H9 (cell line): ENCODE measurements at regions not wholly inside any gene's neighbourhood (a gene's known extent, or its start where the extent isn't known, plus 50 kb on each side); places are given as distances from the start of the nearest gene placed in this dataset.

Source experiments
- DNase-seq: peaks from one replicate; pipeline ENCODE4 v3.0.0-alpha.2; 2017
- H2AFZ ChIP-seq: one replicate; pipeline ENCODE4 v1.6.1; 2013; ENCODE audit warnings: mild to moderate bottlenecking, low read length, control low read depth, moderate library complexity
- H2AK5ac ChIP-seq: 2 replicates; pipeline ENCODE4 v1.6.1; 2013; ENCODE audit warnings: low read length, control low read depth, mixed read lengths; ENCODE audit not compliant: insufficient read length
- H2BK120ac ChIP-seq: one replicate; pipeline ENCODE4 v1.6.1; 2013; ENCODE audit warnings: low read depth, mild to moderate bottlenecking, low read length, control low read depth, inconsistent platforms; ENCODE audit not compliant: poor library complexity, severe bottlenecking
- H2BK12ac ChIP-seq: 2 replicates; pipeline ENCODE4 v1.6.1; 2013; ENCODE audit warnings: low read length, control low read depth, mixed read lengths, low read depth; ENCODE audit not compliant: insufficient read length
- H2BK15ac ChIP-seq: 2 replicates; pipeline ENCODE4 v1.6.1; 2013; ENCODE audit warnings: low read depth, low read length, control low read depth
- H2BK20ac ChIP-seq: one replicate; pipeline ENCODE4 v1.6.1; 2013; ENCODE audit warnings: low read depth, mild to moderate bottlenecking, low read length, control low read depth, inconsistent platforms; ENCODE audit not compliant: poor library complexity, severe bottlenecking
- H2BK5ac ChIP-seq: 2 replicates; pipeline ENCODE4 v1.6.1; 2013; ENCODE audit warnings: low read length, control low read depth, mixed read lengths; ENCODE audit not compliant: insufficient read length
- H3K14ac ChIP-seq: 2 replicates; pipeline ENCODE4 v1.6.1; 2013; ENCODE audit warnings: low read length, control low read depth; ENCODE audit not compliant: insufficient read depth
- H3K18ac ChIP-seq: 2 replicates; pipeline ENCODE4 v1.6.1; 2013; ENCODE audit warnings: low read depth, mild to moderate bottlenecking, mixed read lengths, low read length, control low read depth; ENCODE audit not compliant: insufficient read length
- H3K23ac ChIP-seq: 2 replicates; pipeline ENCODE4 v1.6.1; 2013; ENCODE audit warnings: low read length, control low read depth, mixed read lengths, low read depth; ENCODE audit not compliant: insufficient read length
- H3K23me2 ChIP-seq: 2 replicates; pipeline ENCODE4 v1.6.1; 2013; ENCODE audit warnings: low read depth, mild to moderate bottlenecking, mixed read lengths, low read length, control low read depth; ENCODE audit not compliant: insufficient read length, poor library complexity, severe bottlenecking
- H3K27ac ChIP-seq: 2 replicates; pipeline ENCODE4 v1.5.1; 2013; ENCODE audit warnings: low read length, control low read depth, mixed read lengths, low read depth; ENCODE audit not compliant: insufficient read length
- H3K27me3 ChIP-seq: 2 replicates; pipeline ENCODE4 v1.6.1; 2013; ENCODE audit warnings: low read length, control low read depth, inconsistent platforms; ENCODE audit not compliant: insufficient read depth
- H3K4ac ChIP-seq: 2 replicates; pipeline ENCODE4 v1.6.1; 2013; ENCODE audit warnings: low read depth, mild to moderate bottlenecking, control low read depth, inconsistent platforms, low read length, moderate library complexity
- H3K4me1 ChIP-seq: 2 replicates; pipeline ENCODE4 v1.6.1; 2013; ENCODE audit warnings: low read length, control low read depth, inconsistent platforms; ENCODE audit not compliant: insufficient read depth
- H3K4me2 ChIP-seq: 2 replicates; pipeline ENCODE4 v1.6.1; 2013; ENCODE audit warnings: low read length, control low read depth, mixed read lengths; ENCODE audit not compliant: insufficient read length, insufficient read depth
- H3K56ac ChIP-seq: 2 replicates; pipeline ENCODE4 v1.6.1; 2013; ENCODE audit warnings: low read depth, mild to moderate bottlenecking, mixed read lengths, low read length, control low read depth; ENCODE audit not compliant: insufficient read length
- H3K79me1 ChIP-seq: 2 replicates; pipeline ENCODE4 v1.6.1; 2013; ENCODE audit warnings: low read depth, mild to moderate bottlenecking, moderate library complexity, low read length, control low read depth, inconsistent platforms; ENCODE audit not compliant: insufficient read depth, poor library complexity, severe bottlenecking
- H3K79me2 ChIP-seq: 2 replicates; pipeline ENCODE4 v1.6.1; 2013; ENCODE audit warnings: low read length, control low read depth, inconsistent platforms; ENCODE audit not compliant: insufficient read depth
- H3K9ac ChIP-seq: 2 replicates; pipeline ENCODE4 v1.6.1; 2013; ENCODE audit warnings: low read length, control low read depth, mixed read lengths; ENCODE audit not compliant: insufficient read length; ENCODE audit errors: extremely low read depth
- H3K9me3 ChIP-seq: one replicate; pipeline ENCODE4 v1.6.1; 2013; ENCODE audit warnings: low read depth, low read length, inconsistent platforms; ENCODE audit not compliant: control insufficient read depth
- H3T11ph ChIP-seq: one replicate; pipeline ENCODE4 v1.6.1; 2013; ENCODE audit warnings: mild to moderate bottlenecking, low read length, control low read depth, inconsistent platforms
- H4K20me1 ChIP-seq: one replicate; pipeline ENCODE4 v1.6.1; 2013; ENCODE audit not compliant: control insufficient read depth, insufficient read length, insufficient read depth
- H4K5ac ChIP-seq: 2 replicates; pipeline ENCODE4 v1.6.1; 2013; ENCODE audit warnings: low read depth, mild to moderate bottlenecking, mixed read lengths, low read length, control low read depth; ENCODE audit not compliant: insufficient read length
- H4K8ac ChIP-seq: replicated peaks from 2 replicates; pipeline ENCODE4 v1.6.1; 2013; ENCODE audit warnings: low read length, control low read depth, mixed read lengths, low read depth; ENCODE audit not compliant: insufficient read length
- H4K91ac ChIP-seq: 2 replicates; pipeline ENCODE4 v1.6.1; 2013; ENCODE audit warnings: low read depth, mild to moderate bottlenecking, moderate library complexity, mixed read lengths, low read length, control low read depth; ENCODE audit not compliant: insufficient read length
- H3K27ac Mint-ChIP-seq, 3 experiments: 2 replicates in 2 of 3; 3 replicates in 1 of 3; pipeline ENCODE4 v1.8.0; 2020 to 2021; ENCODE audit warnings: mixed read lengths in 3 of 3, mild to moderate bottlenecking in 1 of 3, moderate library complexity in 1 of 3
- H3K27me3 Mint-ChIP-seq: 2 replicates; pipeline ENCODE4 v1.8.0; 2021; ENCODE audit warnings: low read depth, mild to moderate bottlenecking, moderate library complexity, mixed read lengths
- H3K36me3 Mint-ChIP-seq, 3 experiments: 2 replicates in 2 of 3; 3 replicates in 1 of 3; pipeline ENCODE4 v1.8.0; 2020 to 2021; ENCODE audit warnings: low read depth in 3 of 3, mixed read lengths in 3 of 3; ENCODE audit not compliant: insufficient read depth in 1 of 3
- H3K4me1 Mint-ChIP-seq, 2 experiments: 2 replicates each; pipeline ENCODE4 v1.8.0; 2020; ENCODE audit warnings: mixed read lengths in 2 of 2
- H3K4me3 Mint-ChIP-seq, 2 experiments: 2 replicates in 1 of 2; 3 replicates in 1 of 2; pipeline ENCODE4 v1.8.0; 2020 to 2021; ENCODE audit warnings: mild to moderate bottlenecking in 2 of 2, mixed read lengths in 2 of 2, moderate library complexity in 1 of 2
- H3K9me3 Mint-ChIP-seq, 2 experiments: 2 replicates in 1 of 2; 3 replicates in 1 of 2; pipeline ENCODE4 v1.8.0; 2020; ENCODE audit warnings: mild to moderate bottlenecking in 2 of 2, mixed read lengths in 2 of 2, moderate library complexity in 1 of 2
- WGBS: extraction: QIAGEN DNeasy Blood & Tissue Kit; methylation state at CpG from one replicate; pipeline ENCODE4 v1.1.7; 2013; ENCODE audit warnings: missing lambda C conversion rate, low lambda C conversion rate, mixed read lengths; ENCODE audit not compliant: insufficient read length; ENCODE audit errors: extremely low coverage; 5-methylcytosine and 5-hydroxymethylcytosine counted together
- TF ChIP-seq, protein P1 (sequence below): fragments of 200-600 bp; sonication (generic); conservative IDR thresholded peaks from 3 replicates; pipeline ENCODE4 v1.8.0; 2021; ENCODE audit warnings: antibody characterized with exemption, mild to moderate bottlenecking

DNA sequence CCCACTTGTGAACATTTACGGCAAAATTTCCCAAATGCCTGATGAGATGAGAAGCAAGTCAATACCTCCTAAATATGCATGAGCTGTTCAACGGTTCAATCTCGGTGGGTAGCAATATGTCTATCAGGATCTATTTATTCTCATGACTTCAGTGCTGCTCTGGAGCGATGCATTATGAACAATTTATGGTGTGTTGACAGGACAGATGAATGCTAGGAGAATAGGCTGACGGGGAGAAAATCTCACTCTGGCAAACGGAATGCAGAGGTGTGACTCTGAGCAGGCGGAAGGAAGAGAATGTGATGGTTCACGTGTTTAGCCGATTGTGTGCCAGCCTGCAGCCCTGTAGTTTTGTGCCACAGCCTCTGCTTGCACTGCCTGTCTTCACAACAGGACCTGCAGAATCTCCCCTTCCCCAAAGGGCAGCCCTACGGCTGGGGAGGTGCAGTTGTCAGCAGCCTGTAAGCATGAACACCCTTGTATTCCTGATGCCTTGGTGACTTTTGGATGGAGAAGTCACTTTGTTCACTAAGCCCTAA lies 345.2 kb downstream of the PHKB start:
- H3K23me2 ChIP-seq = no peaks in the 10 kb centered on the region
- no peaks in the 10 kb centered on the region for H4K20me1 ChIP-seq
- H4K91ac ChIP-seq = no peak overlapping the region
- no CpG with 5 or more reads among the region's 10 CpGs for WGBS
- no peak overlapping the region for H2AK5ac ChIP-seq
- no peak overlapping the region for H3K18ac ChIP-seq
- no peak overlapping the region for H3T11ph ChIP-seq
- Mint-ChIP-seq H3K4me1 (peaks cover 6 to 16% of the 10 kb centered on the region in 2 experiments; a peak in 3 of 4 replicates), H3K9me3 (peaks cover 9 to 16% of the 10 kb centered on the region in 2 experiments; a peak in 4 of 5 replicates), H3K27ac (no peak overlapping the region), H3K27me3 (no peaks in the 10 kb centered on the region), H3K36me3 (peaks cover 0 to 5% (median 0%) of the 10 kb centered on the region in 3 experiments; a peak in 2 of 7 replicates), H3K4me3 (no peak overlapping the region)
- no peak overlapping the region for H3K4me2 ChIP-seq
- no peak overlapping the region for H3K23ac ChIP-seq
- H2AFZ ChIP-seq = no peak overlapping the region
- no peak overlapping the region for H2BK120ac ChIP-seq
- no peak overlapping the region for H3K56ac ChIP-seq
- H3K4ac ChIP-seq = no peak overlapping the region
- TF ChIP-seq, protein P1, sequence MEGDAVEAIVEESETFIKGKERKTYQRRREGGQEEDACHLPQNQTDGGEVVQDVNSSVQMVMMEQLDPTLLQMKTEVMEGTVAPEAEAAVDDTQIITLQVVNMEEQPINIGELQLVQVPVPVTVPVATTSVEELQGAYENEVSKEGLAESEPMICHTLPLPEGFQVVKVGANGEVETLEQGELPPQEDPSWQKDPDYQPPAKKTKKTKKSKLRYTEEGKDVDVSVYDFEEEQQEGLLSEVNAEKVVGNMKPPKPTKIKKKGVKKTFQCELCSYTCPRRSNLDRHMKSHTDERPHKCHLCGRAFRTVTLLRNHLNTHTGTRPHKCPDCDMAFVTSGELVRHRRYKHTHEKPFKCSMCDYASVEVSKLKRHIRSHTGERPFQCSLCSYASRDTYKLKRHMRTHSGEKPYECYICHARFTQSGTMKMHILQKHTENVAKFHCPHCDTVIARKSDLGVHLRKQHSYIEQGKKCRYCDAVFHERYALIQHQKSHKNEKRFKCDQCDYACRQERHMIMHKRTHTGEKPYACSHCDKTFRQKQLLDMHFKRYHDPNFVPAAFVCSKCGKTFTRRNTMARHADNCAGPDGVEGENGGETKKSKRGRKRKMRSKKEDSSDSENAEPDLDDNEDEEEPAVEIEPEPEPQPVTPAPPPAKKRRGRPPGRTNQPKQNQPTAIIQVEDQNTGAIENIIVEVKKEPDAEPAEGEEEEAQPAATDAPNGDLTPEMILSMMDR = no peak
- H3K9me3 ChIP-seq = no peaks in the 10 kb centered on the region
- H3K27me3 ChIP-seq = no peaks in the 10 kb centered on the region
- H2BK15ac ChIP-seq = no peak overlapping the region
- H2BK20ac ChIP-seq = no peak overlapping the region
- no peak for DNase-seq
- no peak overlapping the region for H3K27ac ChIP-seq
- H2BK12ac ChIP-seq = no peak overlapping the region
- H4K8ac ChIP-seq = no peak overlapping the region
- H3K79me1 ChIP-seq = no peaks in the 10 kb centered on the region
- no peak overlapping the region for H4K5ac ChIP-seq
- no peak overlapping the region for H3K14ac ChIP-seq
- H3K79me2 ChIP-seq = no peaks in the 10 kb centered on the region
- no peak overlapping the region for H3K9ac ChIP-seq
- no peak overlapping the region for H2BK5ac ChIP-seq
- no peaks in the 10 kb centered on the region; the same call in 1 of the 2 replicates for H3K4me1 ChIP-seq
